Muscle layer of duodenum (tissue), 2 donors: ENCODE measurements at regions not wholly inside any gene's neighbourhood (a gene's known extent, or its start where the extent isn't known, plus 50 kb on each side); places are given as distances from the start of the nearest gene placed in this dataset.

ENCODE experiments used
- H3K27ac ChIP-seq: one replicate; pipeline ENCODE4 v1.7.0; 2013; ENCODE audit warnings: mild to moderate bottlenecking, low read length
- H3K27me3 ChIP-seq: one replicate; pipeline ENCODE4 v1.7.0; 2013; ENCODE audit warnings: low read depth, mild to moderate bottlenecking, control low read depth, low read length
- H3K36me3 ChIP-seq, 2 donors: one replicate each; pipeline ENCODE4 v1.7.0; 2013; ENCODE audit warnings: low read length in 2 of 2, control low read depth in 1 of 2, mild to moderate bottlenecking in 1 of 2; ENCODE audit not compliant: insufficient read depth in 2 of 2, control insufficient read depth in 1 of 2
- H3K4me1 ChIP-seq, 2 donors: one replicate each; pipeline ENCODE4 v1.7.0; 2013; ENCODE audit warnings: low read length in 2 of 2, mild to moderate bottlenecking in 2 of 2, control low read depth in 1 of 2, moderate library complexity in 1 of 2; ENCODE audit not compliant: insufficient read depth in 2 of 2, control insufficient read depth in 1 of 2
- H3K4me3 ChIP-seq, 2 donors: one replicate each; pipeline ENCODE4 v1.7.0; 2013; ENCODE audit warnings: low read length in 2 of 2, low read depth in 1 of 2, mild to moderate bottlenecking in 1 of 2
- H3K9me3 ChIP-seq, 2 donors: one replicate each; pipeline ENCODE4 v1.7.0; 2013; ENCODE audit warnings: low read length in 2 of 2, control low read depth in 1 of 2, mild to moderate bottlenecking in 1 of 2; ENCODE audit not compliant: control insufficient read depth in 1 of 2
- donor health status: healthy.

- H3K27ac ChIP-seq = no peak overlapping the region
- no peaks in the 10 kb centered on the region for H3K36me3 ChIP-seq
- no peaks in the 10 kb centered on the region for H3K4me1 ChIP-seq
- H3K27me3 ChIP-seq = no peaks in the 10 kb centered on the region
- H3K4me3 ChIP-seq = no peak overlapping the region
- no peaks in the 10 kb centered on the region for H3K9me3 ChIP-seq
Measured at GRCh38 chr16:54808890-54809289, 121.8 kb upstream of the IRX5 start.

- Histone ChIP-seq H3K4me1 (no peaks in the 10 kb centered on the region), H3K9me3 (no peaks in the 10 kb centered on the region), H3K27me3 (no peaks in the 10 kb centered on the region), H3K4me3 (no peak overlapping the region), H3K27ac (no peak overlapping the region), H3K36me3 (no peaks in the 10 kb centered on the region)
Measured at GRCh38 chr16:54806881-54807360, 123.7 kb upstream of the IRX5 start.

GRCh38 chr16:54806378-54806777 is 124.3 kb upstream of the IRX5 start:
- H3K9me3 ChIP-seq = no peaks in the 10 kb centered on the region
- no peaks in the 10 kb centered on the region for H3K4me1 ChIP-seq
- no peaks in the 10 kb centered on the region for H3K27me3 ChIP-seq
- H3K36me3 ChIP-seq = no peaks in the 10 kb centered on the region
- no peak overlapping the region for H3K27ac ChIP-seq
- no peak overlapping the region for H3K4me3 ChIP-seq

- no peaks in the 10 kb centered on the region for H3K27me3 ChIP-seq
- H3K9me3 ChIP-seq = no peaks in the 10 kb centered on the region
- H3K4me3 ChIP-seq = no peak overlapping the region
- no peaks in the 10 kb centered on the region for H3K4me1 ChIP-seq
- no peak overlapping the region for H3K27ac ChIP-seq
- no peaks in the 10 kb centered on the region for H3K36me3 ChIP-seq
Measured at GRCh38 chr16:54805648-54806047, 125.0 kb upstream of the IRX5 start.

- Histone ChIP-seq H3K27me3 (no peaks in the 10 kb centered on the region), H3K4me1 (no peaks in the 10 kb centered on the region), H3K9me3 (peaks cover 0 to 7% of the 10 kb centered on the region in 2 donors), H3K36me3 (no peaks in the 10 kb centered on the region), H3K4me3 (no peak overlapping the region), H3K27ac (no peak overlapping the region)
Measured at GRCh38 chr16:54801057-54801844, 129.4 kb upstream of the IRX5 start.

GRCh38 chr16:54798267-54798666 is 132.4 kb upstream of the IRX5 start:
- Histone ChIP-seq H3K27ac (no peak overlapping the region), H3K9me3 (peaks cover 0 to 7% of the 10 kb centered on the region in 2 donors), H3K4me3 (no peak overlapping the region), H3K4me1 (no peaks in the 10 kb centered on the region), H3K27me3 (no peaks in the 10 kb centered on the region), H3K36me3 (no peaks in the 10 kb centered on the region)

- Histone ChIP-seq H3K4me3 (no peak overlapping the region), H3K36me3 (no peaks in the 10 kb centered on the region), H3K27me3 (no peaks in the 10 kb centered on the region), H3K27ac (no peak overlapping the region), H3K9me3 (peaks cover 0 to 7% of the 10 kb centered on the region in 2 donors), H3K4me1 (no peaks in the 10 kb centered on the region)
Measured at GRCh38 chr16:54796211-54796610, 134.5 kb upstream of the IRX5 start.

GRCh38 chr16:54792811-54793210 is 137.9 kb upstream of the IRX5 start:
- Histone ChIP-seq H3K27ac (no peak overlapping the region), H3K36me3 (no peaks in the 10 kb centered on the region), H3K27me3 (no peaks in the 10 kb centered on the region), H3K4me1 (no peaks in the 10 kb centered on the region), H3K9me3 (no peaks in the 10 kb centered on the region), H3K4me3 (no peak overlapping the region)

- H3K9me3 ChIP-seq = peaks cover 5 to 16% of the 10 kb centered on the region in 2 donors
- no peaks in the 10 kb centered on the region for H3K27me3 ChIP-seq
- no peaks in the 10 kb centered on the region for H3K36me3 ChIP-seq
- no peak overlapping the region for H3K4me3 ChIP-seq
- no peaks in the 10 kb centered on the region for H3K4me1 ChIP-seq
- no peak overlapping the region for H3K27ac ChIP-seq
Measured at GRCh38 chr16:54787045-54787444, 143.6 kb upstream of the IRX5 start.

- Histone ChIP-seq H3K27ac (no peak overlapping the region), H3K9me3 (peaks cover 5 to 16% of the 10 kb centered on the region in 2 donors), H3K4me1 (no peaks in the 10 kb centered on the region), H3K27me3 (no peaks in the 10 kb centered on the region), H3K36me3 (no peaks in the 10 kb centered on the region), H3K4me3 (no peak overlapping the region)
Measured at GRCh38 chr16:54783980-54784379, 146.7 kb upstream of the IRX5 start.

- Histone ChIP-seq H3K27me3 (no peaks in the 10 kb centered on the region), H3K4me1 (no peaks in the 10 kb centered on the region), H3K4me3 (no peak overlapping the region), H3K36me3 (no peaks in the 10 kb centered on the region), H3K9me3 (peaks cover 5 to 16% of the 10 kb centered on the region in 2 donors), H3K27ac (no peak overlapping the region)
Measured at GRCh38 chr16:54783226-54783625, 147.4 kb upstream of the IRX5 start.

GRCh38 chr16:54780266-54780665 is 150.4 kb upstream of the IRX5 start:
- Histone ChIP-seq H3K36me3 (no peaks in the 10 kb centered on the region), H3K9me3 (no peaks in the 10 kb centered on the region), H3K4me1 (no peaks in the 10 kb centered on the region), H3K27ac (no peak overlapping the region), H3K4me3 (no peak overlapping the region), H3K27me3 (no peaks in the 10 kb centered on the region)
